ENCODE measurements at regions not wholly inside any gene's neighbourhood (a gene's known extent, or its start where the extent isn't known, plus 50 kb on each side); places are given as distances from the start of the nearest gene placed in this dataset.

- DNase-seq (ENCODE audit: low spot score in 2 of 2) (no peak), ATAC-seq (no peak)
- Mint-ChIP-seq H3K27ac (no peak overlapping the region), H3K36me3 (no peaks in the 10 kb centered on the region), H3K9me3 (no peaks in the 10 kb centered on the region)
These were observed 98.3 kb upstream of the DIO3 start for GRCh38 chr14:101462726-101463565.

GRCh38 chr14:101463566-101464171 is 97.6 kb upstream of the DIO3 start:
- H3K36me3 Mint-ChIP-seq = no peaks in the 10 kb centered on the region
- H3K9me3 Mint-ChIP-seq = no peaks in the 10 kb centered on the region
- no peak for DNase-seq (ENCODE audit: low spot score in 2 of 2)
- no peak for ATAC-seq
- no peak overlapping the region for H3K27ac Mint-ChIP-seq

- no peak for DNase-seq (ENCODE audit: low spot score in 2 of 2)
- no peaks in the 10 kb centered on the region for H3K36me3 Mint-ChIP-seq
- H3K27ac Mint-ChIP-seq = no peak overlapping the region
- H3K9me3 Mint-ChIP-seq = no peaks in the 10 kb centered on the region
- no peak for ATAC-seq
These were observed 96.8 kb upstream of the DIO3 start for GRCh38 chr14:101464310-101464983.

GRCh38 chr14:101464984-101465794 is 96.1 kb upstream of the DIO3 start:
- Mint-ChIP-seq H3K27ac (no peak overlapping the region), H3K9me3 (no peaks in the 10 kb centered on the region), H3K36me3 (no peaks in the 10 kb centered on the region)
- no peak for DNase-seq (ENCODE audit: low spot score in 2 of 2)
- no peak for ATAC-seq

GRCh38 chr14:101465795-101466448 is 95.4 kb upstream of the DIO3 start:
- Mint-ChIP-seq H3K36me3 (no peaks in the 10 kb centered on the region), H3K27ac (no peak overlapping the region), H3K9me3 (no peaks in the 10 kb centered on the region)
- no peak for ATAC-seq
- DNase-seq (ENCODE audit: low spot score in 2 of 2) = no peak

GRCh38 chr14:101466456-101467180 is 94.7 kb upstream of the DIO3 start:
- no peaks in the 10 kb centered on the region for H3K36me3 Mint-ChIP-seq
- ATAC-seq (no peak), DNase-seq (ENCODE audit: low spot score in 2 of 2) (no peak)
- no peaks in the 10 kb centered on the region for H3K9me3 Mint-ChIP-seq
- no peak overlapping the region for H3K27ac Mint-ChIP-seq

- DNase-seq (ENCODE audit: low spot score in 2 of 2) = no peak
- H3K27ac Mint-ChIP-seq = no peak overlapping the region
These were observed 93.9 kb upstream of the DIO3 start for GRCh38 chr14:101467181-101467926.

GRCh38 chr14:101469382-101470247 is 91.7 kb upstream of the DIO3 start:
- no peak for DNase-seq (ENCODE audit: low spot score in 2 of 2)
- ATAC-seq = no peak
- H3K9me3 Mint-ChIP-seq = no peaks in the 10 kb centered on the region
- H3K36me3 Mint-ChIP-seq = no peaks in the 10 kb centered on the region
- no peak overlapping the region for H3K27ac Mint-ChIP-seq

More at GRCh38 chr14:101467181-101467926, 93.9 kb upstream of the DIO3 start:
- no peaks in the 10 kb centered on the region for H3K9me3 Mint-ChIP-seq
- ATAC-seq = no peak
- H3K36me3 Mint-ChIP-seq = no peaks in the 10 kb centered on the region

GRCh38 chr14:101470266-101470665 is 91.0 kb upstream of the DIO3 start:
- DNase-seq (ENCODE audit: low spot score in 2 of 2) = no peak
- no peak for ATAC-seq
- no peaks in the 10 kb centered on the region for H3K36me3 Mint-ChIP-seq
- H3K9me3 Mint-ChIP-seq = no peaks in the 10 kb centered on the region
- H3K27ac Mint-ChIP-seq = no peak overlapping the region

- ATAC-seq (no peak), DNase-seq (ENCODE audit: low spot score in 2 of 2) (no peak)
- H3K27ac Mint-ChIP-seq = no peak overlapping the region
- no peaks in the 10 kb centered on the region for H3K9me3 Mint-ChIP-seq
- no peaks in the 10 kb centered on the region for H3K36me3 Mint-ChIP-seq
These were observed 89.4 kb upstream of the DIO3 start for GRCh38 chr14:101471723-101472517.

- Mint-ChIP-seq H3K9me3 (no peaks in the 10 kb centered on the region), H3K36me3 (no peaks in the 10 kb centered on the region), H3K27ac (no peak overlapping the region)
- no peak for DNase-seq (ENCODE audit: low spot score in 2 of 2)
- no peak for ATAC-seq
These were observed 88.8 kb upstream of the DIO3 start for GRCh38 chr14:101472518-101472849.

- Mint-ChIP-seq H3K36me3 (no peaks in the 10 kb centered on the region), H3K27ac (no peak overlapping the region)
These were observed 88.1 kb upstream of the DIO3 start for GRCh38 chr14:101473045-101473729.

GRCh38 chr14:101473795-101474562 is 87.3 kb upstream of the DIO3 start:
- Mint-ChIP-seq H3K9me3 (no peaks in the 10 kb centered on the region), H3K27ac (no peak overlapping the region), H3K36me3 (no peaks in the 10 kb centered on the region)
- DNase-seq (ENCODE audit: low spot score in 2 of 2) (no peak), ATAC-seq (no peak)

More at GRCh38 chr14:101473045-101473729, 88.1 kb upstream of the DIO3 start:
- no peak for DNase-seq (ENCODE audit: low spot score in 2 of 2)
- no peaks in the 10 kb centered on the region for H3K9me3 Mint-ChIP-seq
- ATAC-seq = no peak

All from activated naive CD4-positive, alpha-beta T cell treated with anti-CD3 and anti-CD28 coated beads, Interleukin-2, amount 50 U/mL, for 72 hours (primary cell).